H1 (cell line): ENCODE measurements at regions not wholly inside any gene's neighbourhood (a gene's known extent, or its start where the extent isn't known, plus 50 kb on each side); places are given as distances from the start of the nearest gene placed in this dataset.

Experiments used
- CBX8 ChIP-seq: fragments of 300-800, 300-1000 bp; sonication (generic); IDR thresholded peaks from 2 replicates; pipeline ENCODE4 v1.7.1; 2016; ENCODE audit warnings: low read depth, low read length, borderline replicate concordance
- CHD1 ChIP-seq: IDR thresholded peaks from 2 replicates; pipeline ENCODE4 v1.6.1; 2012; ENCODE audit warnings: low read depth, low read length, improper control_type of control experiment
- CHD7 ChIP-seq: fragments of 300-600 bp; sonication (generic); IDR thresholded peaks from 2 replicates; pipeline ENCODE4 v1.7.1; 2012; ENCODE audit warnings: low read length, moderate library complexity, mild to moderate bottlenecking, inconsistent platforms; ENCODE audit not compliant: insufficient replicate concordance
- CREB1 ChIP-seq: IDR thresholded peaks from 2 replicates; pipeline ENCODE4 v1.6.1; 2012; ENCODE audit warnings: inconsistent platforms
- KDM4A ChIP-seq: IDR thresholded peaks from one replicate; pipeline ENCODE4 v1.7.1; 2012; ENCODE audit warnings: low read depth, mild to moderate bottlenecking, moderate library complexity, low read length, inconsistent platforms; ENCODE audit not compliant: severe bottlenecking
- MAFK ChIP-seq: IDR thresholded peaks from 2 replicates; pipeline ENCODE4 v1.6.1; 2012; ENCODE audit warnings: low read depth, mild to moderate bottlenecking, improper control_type of control experiment, low read length
- POLR2AphosphoS5 ChIP-seq: IDR thresholded peaks from 2 replicates; pipeline ENCODE4 v1.6.1; 2011; ENCODE audit warnings: low read depth, low read length
- SAP30 ChIP-seq: fragments of 300-600 bp; sonication (generic); IDR thresholded peaks from 2 replicates; pipeline ENCODE4 v1.7.1; 2012; ENCODE audit warnings: low read length, moderate library complexity, mild to moderate bottlenecking, inconsistent platforms; ENCODE audit not compliant: insufficient read depth, insufficient replicate concordance
- TBP ChIP-seq: IDR thresholded peaks from 2 replicates; pipeline ENCODE4 v1.6.1; 2011; ENCODE audit warnings: low read depth, low read length, improper control_type of control experiment

GRCh38 chr4:115171220-115171619, 57.8 kb upstream of the NDST4 start (continued):
- no peak for TF ChIP-seq CHD7
- no peak for TF ChIP-seq TBP
- no peak for TF ChIP-seq CBX8
- no peak for TF ChIP-seq MAFK
- TF ChIP-seq KDM4A, result no peak
- no peak for TF ChIP-seq CREB1
- no peak for TF ChIP-seq SAP30
- no peak for TF ChIP-seq POLR2AphosphoS5
- TF ChIP-seq CHD1, result no peak
